HG02852 (cell line): ENCODE measurements at regions not wholly inside any gene's neighbourhood (a gene's known extent, or its start where the extent isn't known, plus 50 kb on each side); places are given as distances from the start of the nearest gene placed in this dataset.

Source experiments
- ATAC-seq: cut with Tn5 transposase; IDR thresholded peaks from one replicate; pipeline ENCODE4 v1.9.1; 2021; ENCODE audit warnings: mild to moderate bottlenecking, moderate library complexity; ENCODE audit not compliant: unreplicated experiment

GRCh38 chr9:26329974-26330373 lies 562.6 kb downstream of the CAAP1 start:
- ATAC-seq: no peak

- peak; percentile 68 for ATAC-seq
Measured at GRCh38 chr9:26326563-26326962, 566.0 kb downstream of the CAAP1 start.

- no peak for ATAC-seq
Measured at GRCh38 chr9:26325444-26325829, 567.2 kb downstream of the CAAP1 start.

GRCh38 chr9:26324786-26325443 lies 567.7 kb downstream of the CAAP1 start:
- no peak for ATAC-seq

- ATAC-seq: no peak
Measured at GRCh38 chr9:26321935-26322334, 570.7 kb downstream of the CAAP1 start.

GRCh38 chr9:26319859-26320258 lies 572.7 kb downstream of the CAAP1 start:
- ATAC-seq: no peak

- no peak for ATAC-seq
Measured at GRCh38 chr9:26313108-26313507, 579.5 kb downstream of the CAAP1 start.

- ATAC-seq: no peak
Measured at GRCh38 chr9:26311463-26311995, 581.1 kb downstream of the CAAP1 start.

- no peak for ATAC-seq
Measured at GRCh38 chr9:26310294-26310693, 582.3 kb downstream of the CAAP1 start.

- no peak for ATAC-seq
Measured at GRCh38 chr9:26308328-26308727, 584.3 kb downstream of the CAAP1 start.

- no peak for ATAC-seq
Measured at GRCh38 chr9:26301659-26302058, 590.9 kb downstream of the CAAP1 start.

GRCh38 chr9:26301046-26301445 lies 591.6 kb downstream of the CAAP1 start:
- ATAC-seq: no peak

GRCh38 chr9:26296910-26297572 lies 595.6 kb downstream of the CAAP1 start:
- ATAC-seq: no peak

- no peak for ATAC-seq
Measured at GRCh38 chr9:26292943-26293342, 599.7 kb downstream of the CAAP1 start.

- ATAC-seq: no peak
Measured at GRCh38 chr9:26271495-26272122, 593.4 kb upstream of the TUSC1 start.

GRCh38 chr9:26266146-26266793 lies 588.0 kb upstream of the TUSC1 start:
- no peak for ATAC-seq

GRCh38 chr9:26264709-26265601 lies 586.7 kb upstream of the TUSC1 start:
- no peak for ATAC-seq

- ATAC-seq: no peak
Measured at GRCh38 chr9:26263478-26263877, 585.2 kb upstream of the TUSC1 start.

- ATAC-seq: no peak
Measured at GRCh38 chr9:26262421-26263107, 584.3 kb upstream of the TUSC1 start.
